C4-2B (cell line): ENCODE measurements at regions not wholly inside any gene's neighbourhood (a gene's known extent, or its start where the extent isn't known, plus 50 kb on each side); places are given as distances from the start of the nearest gene placed in this dataset.

Experiments used
- ZFX ChIP-seq: fragments of 450-650 bp; IDR thresholded peaks from 2 replicates; pipeline ENCODE4 v1.6.1; 2017
- TF ChIP-seq, protein P1 (sequence below): fragments of 450-650 bp; conservative IDR thresholded peaks from 2 replicates; pipeline ENCODE4 v1.5.1; 2017; ENCODE audit warnings: mild to moderate bottlenecking

DNA sequence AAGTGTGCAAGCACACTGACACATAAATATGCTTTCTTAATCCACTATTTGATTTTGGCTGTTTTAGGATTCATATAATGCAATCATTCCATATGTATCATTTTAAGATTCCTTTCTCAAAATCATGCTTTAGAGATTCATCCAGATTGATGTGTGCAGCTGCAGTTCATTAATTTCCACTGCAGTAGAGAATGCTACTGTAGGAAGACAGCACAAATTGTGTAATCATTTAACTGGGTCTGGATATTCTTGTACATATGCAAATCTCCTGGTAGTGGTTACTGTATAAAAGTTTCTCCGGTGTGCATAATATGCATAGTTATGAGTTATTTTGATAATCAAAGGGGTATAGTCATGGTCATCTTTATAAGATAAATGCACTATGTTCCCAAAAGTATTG, 502.5 kb upstream of the ACVR2A start:
- TF ChIP-seq, protein P1, sequence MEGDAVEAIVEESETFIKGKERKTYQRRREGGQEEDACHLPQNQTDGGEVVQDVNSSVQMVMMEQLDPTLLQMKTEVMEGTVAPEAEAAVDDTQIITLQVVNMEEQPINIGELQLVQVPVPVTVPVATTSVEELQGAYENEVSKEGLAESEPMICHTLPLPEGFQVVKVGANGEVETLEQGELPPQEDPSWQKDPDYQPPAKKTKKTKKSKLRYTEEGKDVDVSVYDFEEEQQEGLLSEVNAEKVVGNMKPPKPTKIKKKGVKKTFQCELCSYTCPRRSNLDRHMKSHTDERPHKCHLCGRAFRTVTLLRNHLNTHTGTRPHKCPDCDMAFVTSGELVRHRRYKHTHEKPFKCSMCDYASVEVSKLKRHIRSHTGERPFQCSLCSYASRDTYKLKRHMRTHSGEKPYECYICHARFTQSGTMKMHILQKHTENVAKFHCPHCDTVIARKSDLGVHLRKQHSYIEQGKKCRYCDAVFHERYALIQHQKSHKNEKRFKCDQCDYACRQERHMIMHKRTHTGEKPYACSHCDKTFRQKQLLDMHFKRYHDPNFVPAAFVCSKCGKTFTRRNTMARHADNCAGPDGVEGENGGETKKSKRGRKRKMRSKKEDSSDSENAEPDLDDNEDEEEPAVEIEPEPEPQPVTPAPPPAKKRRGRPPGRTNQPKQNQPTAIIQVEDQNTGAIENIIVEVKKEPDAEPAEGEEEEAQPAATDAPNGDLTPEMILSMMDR = no peak
- TF ChIP-seq ZFX = no peak
